Lower leg skin (tissue), 4 donors: ENCODE measurements at regions not wholly inside any gene's neighbourhood (a gene's known extent, or its start where the extent isn't known, plus 50 kb on each side); places are given as distances from the start of the nearest gene placed in this dataset.
"Not testable (repeated sequence)": the region's sequence is repeated elsewhere in the genome, so short reads cannot be mapped to it uniquely, and the experiment has no call there.

Experiments used
- DNase-seq, 2 donors: peaks; one replicate each; pipeline ENCODE4 v3.0.0-alpha.2; 2019; ENCODE audit warnings: low spot score in 2 of 2
- H3K4me3 ChIP-seq: fragments of 200-600 bp; sonication (generic); 2 replicates; pipeline ENCODE4 v1.5.1; 2017; ENCODE audit warnings: mild to moderate bottlenecking, low read depth; ENCODE audit not compliant: poor library complexity, severe bottlenecking
- POLR2A ChIP-seq, 2 donors: fragments of 450-650 bp; IDR thresholded peaks; one replicate each; pipeline ENCODE4 v1.6.1; 2016 to 2017; ENCODE audit warnings: antibody characterized with exemption in 2 of 2, mild to moderate bottlenecking in 1 of 2, moderate library complexity in 1 of 2
- WGBS, 2 donors: methylation state at CpG; one replicate each; pipeline ENCODE4 v1.1.5; 2018; 5-methylcytosine and 5-hydroxymethylcytosine counted together
- intact Hi-C: fragments of 100-400 bp; cut with DNase I; formaldehyde crosslinking; loops from one replicate; pipeline ENCODE4 v1.15.0; 2023; ENCODE audit warnings: low total_unique reads
- TF ChIP-seq, protein P1 (sequence below), 3 donors: fragments of 450-650 bp; IDR thresholded peaks; one replicate each; pipeline ENCODE4 v1.5.1; 2016; ENCODE audit warnings: antibody characterized with exemption in 3 of 3, mild to moderate bottlenecking in 3 of 3, moderate library complexity in 2 of 3

DNA sequence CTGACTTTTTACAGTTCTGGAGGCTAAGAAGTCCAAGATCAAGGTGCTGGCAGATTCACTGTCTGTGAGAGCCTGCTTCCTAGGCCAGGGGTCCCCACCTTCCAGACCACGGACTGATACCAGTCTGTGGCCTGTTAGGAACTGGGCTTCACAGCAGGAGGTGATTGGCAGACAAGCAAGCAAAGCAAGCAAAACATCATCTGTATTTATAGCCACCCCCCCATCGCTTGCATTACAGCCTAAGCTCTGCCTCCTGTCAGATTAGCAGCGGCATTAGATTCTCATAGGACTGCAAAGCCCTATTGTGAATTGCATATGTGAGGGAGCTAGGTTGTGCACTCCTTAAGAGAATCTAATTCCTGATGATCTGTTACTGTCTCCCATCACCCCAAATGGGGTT lies 194.7 kb upstream of the THRB start:
- H3K4me3 ChIP-seq = no peak overlapping the region
- intact Hi-C loops = loop anchor here (10.0 kb wide), 1 partner anchor 695 kb away; no protein-coding TSS in a partner anchor
- 87 to 93% methylated on average over 3 of the region's 3 CpGs for WGBS, 2 donors
- no peak for DNase-seq
- no peak for TF ChIP-seq POLR2A (IDR thresholded peaks at IDR 0.05)
- TF ChIP-seq, protein P1, sequence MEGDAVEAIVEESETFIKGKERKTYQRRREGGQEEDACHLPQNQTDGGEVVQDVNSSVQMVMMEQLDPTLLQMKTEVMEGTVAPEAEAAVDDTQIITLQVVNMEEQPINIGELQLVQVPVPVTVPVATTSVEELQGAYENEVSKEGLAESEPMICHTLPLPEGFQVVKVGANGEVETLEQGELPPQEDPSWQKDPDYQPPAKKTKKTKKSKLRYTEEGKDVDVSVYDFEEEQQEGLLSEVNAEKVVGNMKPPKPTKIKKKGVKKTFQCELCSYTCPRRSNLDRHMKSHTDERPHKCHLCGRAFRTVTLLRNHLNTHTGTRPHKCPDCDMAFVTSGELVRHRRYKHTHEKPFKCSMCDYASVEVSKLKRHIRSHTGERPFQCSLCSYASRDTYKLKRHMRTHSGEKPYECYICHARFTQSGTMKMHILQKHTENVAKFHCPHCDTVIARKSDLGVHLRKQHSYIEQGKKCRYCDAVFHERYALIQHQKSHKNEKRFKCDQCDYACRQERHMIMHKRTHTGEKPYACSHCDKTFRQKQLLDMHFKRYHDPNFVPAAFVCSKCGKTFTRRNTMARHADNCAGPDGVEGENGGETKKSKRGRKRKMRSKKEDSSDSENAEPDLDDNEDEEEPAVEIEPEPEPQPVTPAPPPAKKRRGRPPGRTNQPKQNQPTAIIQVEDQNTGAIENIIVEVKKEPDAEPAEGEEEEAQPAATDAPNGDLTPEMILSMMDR (IDR thresholded peaks at IDR 0.05) = no peak

DNA sequence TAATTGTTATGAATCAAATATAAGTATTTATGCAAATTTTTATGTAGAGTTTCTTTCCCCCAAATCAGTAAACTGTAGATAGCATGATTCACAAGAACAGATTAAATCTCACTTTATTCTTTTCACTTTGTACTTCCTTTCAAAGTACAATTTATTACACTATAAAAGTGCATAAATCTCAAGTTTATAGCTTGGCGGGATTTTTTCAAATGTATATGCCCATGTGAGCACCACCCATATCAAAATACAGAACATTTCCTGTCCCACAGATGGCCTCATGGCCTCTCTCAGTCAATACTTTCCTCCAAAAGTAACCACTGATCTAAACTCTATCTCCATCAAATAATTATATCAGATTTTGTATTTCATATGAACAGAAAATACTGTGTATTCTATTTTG lies 196.1 kb upstream of the THRB start:
- intact Hi-C loops = no loop called here
- TF ChIP-seq, protein P1 (IDR thresholded peaks at IDR 0.05) = no peak
- no peak overlapping the region for H3K4me3 ChIP-seq
- WGBS, 2 donors = 77 to 81% methylated on average over 1 of the region's 1 CpG
- no peak for DNase-seq

DNA sequence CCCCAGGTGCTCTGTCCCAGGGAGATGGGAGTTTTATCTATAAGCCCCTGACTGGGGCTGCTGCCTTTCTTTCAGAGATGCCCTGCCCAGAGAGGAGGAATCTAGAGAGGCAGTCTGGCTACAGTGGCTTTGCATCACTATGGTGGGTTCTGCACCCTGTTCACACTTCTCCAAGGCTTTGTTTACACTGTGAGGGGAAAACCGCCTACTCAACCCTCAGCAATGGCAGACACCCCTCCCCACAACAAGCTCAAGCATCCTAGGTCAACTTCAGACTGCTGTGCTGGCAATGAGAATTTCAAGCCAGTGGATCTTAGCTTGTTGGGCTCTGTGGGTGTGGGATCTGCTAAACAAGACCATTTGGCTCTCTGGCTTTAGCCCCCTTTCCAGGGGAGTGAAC lies 204.4 kb upstream of the THRB start:
- DNase-seq, H3K4me3 ChIP-seq, intact Hi-C loops: not testable (repeated sequence)
- 89 to 100% methylated on average over 1 of the region's 1 CpG for WGBS, 2 donors

DNA sequence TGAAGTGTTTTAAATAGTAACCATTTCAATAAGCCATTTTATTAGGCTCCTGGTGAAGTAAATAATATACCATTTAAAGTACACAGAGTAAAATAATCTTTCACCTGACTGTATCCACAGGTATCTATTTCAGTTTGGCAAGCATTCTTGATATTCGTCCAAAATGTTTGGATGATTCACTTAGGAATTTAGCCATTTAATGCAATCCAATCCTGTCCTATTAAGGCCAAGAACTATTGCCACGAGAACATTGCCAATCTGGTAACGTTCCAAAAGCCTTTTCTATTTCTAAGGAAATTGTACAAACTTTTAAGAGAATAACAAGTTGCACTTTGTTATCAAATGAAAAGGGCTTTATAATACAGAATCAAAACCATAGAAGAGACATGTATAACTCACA lies 209.8 kb upstream of the THRB start:
- intact Hi-C loops = no loop called here
- WGBS, 2 donors = 14 to 19% methylated on average over 3 of the region's 3 CpGs
- TF ChIP-seq, protein P1 (IDR thresholded peaks at IDR 0.05) = no peak
- no peak for TF ChIP-seq POLR2A (IDR thresholded peaks at IDR 0.05)
- no peak for DNase-seq
- no peak overlapping the region for H3K4me3 ChIP-seq

DNA sequence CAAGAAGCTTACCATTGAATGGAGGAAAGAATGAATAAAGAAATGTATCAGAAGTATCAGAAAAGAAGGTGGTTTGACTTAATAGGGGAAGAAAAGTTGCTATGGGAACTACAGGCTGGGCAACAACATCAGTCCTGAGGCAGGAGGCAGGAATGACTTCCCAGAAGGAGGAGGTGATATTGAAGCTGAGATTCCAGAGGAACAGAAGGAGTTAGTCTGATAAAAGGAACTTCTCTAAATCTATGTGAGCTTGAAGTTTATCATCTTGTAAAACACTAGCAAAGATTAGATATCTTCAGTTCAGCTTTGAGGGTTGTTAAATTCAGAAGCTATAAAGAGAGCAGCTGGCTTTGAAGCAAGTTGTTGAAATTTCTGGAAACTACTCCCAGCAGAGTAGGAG lies 213.3 kb upstream of the THRB start:
- intact Hi-C loops = no loop called here
- DNase-seq = no peak
- no peak overlapping the region for H3K4me3 ChIP-seq
- no peak for TF ChIP-seq POLR2A (IDR thresholded peaks at IDR 0.05)
- TF ChIP-seq, protein P1 (IDR thresholded peaks at IDR 0.05) = no peak

DNA sequence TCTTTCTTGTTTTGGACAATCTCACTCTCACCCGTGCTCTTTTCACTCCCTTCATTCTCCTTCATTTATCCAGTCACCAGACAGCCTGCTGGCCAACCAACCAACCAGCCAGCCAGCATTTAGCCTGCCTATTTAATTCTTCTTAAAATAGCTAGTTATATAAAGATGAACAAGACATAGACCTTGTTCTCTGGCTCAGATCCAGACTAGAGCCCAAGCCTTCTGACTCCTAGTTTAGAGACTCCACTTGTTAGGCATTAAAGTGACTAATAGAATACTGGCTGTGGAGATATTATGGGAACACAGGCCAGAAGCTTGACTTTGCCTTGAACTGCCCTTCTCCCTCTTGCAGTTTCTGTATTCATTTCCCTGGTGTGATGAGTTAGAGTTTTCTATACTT lies 215.3 kb upstream of the THRB start:
- intact Hi-C loops = no loop called here
- 42 to 47% methylated on average over 1 of the region's 1 CpG for WGBS, 2 donors
- H3K4me3 ChIP-seq = no peak overlapping the region
- no peak for DNase-seq
- no peak for TF ChIP-seq POLR2A (IDR thresholded peaks at IDR 0.05)
- TF ChIP-seq, protein P1 (IDR thresholded peaks at IDR 0.05) = no peak
